ENCODE measurements at regions not wholly inside any gene's neighbourhood (a gene's known extent, or its start where the extent isn't known, plus 50 kb on each side); places are given as distances from the start of the nearest gene placed in this dataset.

GRCh38 chr2:121030523-121030922, 254.5 kb downstream of the TFCP2L1 start:
- no peaks in the 10 kb centered on the region for H3K27me3 ChIP-seq (ENCODE audit: insufficient read depth, low read length, poor library complexity, severe bottlenecking)
- H3K4me2 ChIP-seq (ENCODE audit: low read depth, low read length, poor library complexity, severe bottlenecking), result no peak overlapping the region
- TF ChIP-seq CTCF (conservative IDR thresholded peaks at IDR 0.05; ENCODE audit: low read length), result no peak
- TF ChIP-seq EZH2phosphoT487 (IDR thresholded peaks at IDR 0.05; ENCODE audit: borderline replicate concordance), result no peak

GRCh38 chr2:121031568-121032340, 253.2 kb downstream of the TFCP2L1 start:
- H3K79me2 ChIP-seq (ENCODE audit: insufficient read depth, low read length), result no peaks in the 10 kb centered on the region
- no peak overlapping the region for H2AFZ ChIP-seq (ENCODE audit: low read length)
- TF ChIP-seq EZH2phosphoT487 (IDR thresholded peaks at IDR 0.05; ENCODE audit: borderline replicate concordance), result no peak
- TF ChIP-seq CTCF (conservative IDR thresholded peaks at IDR 0.05; ENCODE audit: low read length), result no peak
- no peaks in the 10 kb centered on the region for H3K9me3 ChIP-seq (ENCODE audit: insufficient read depth, low read depth, low read length)
- no peak overlapping the region for H3K9ac ChIP-seq (ENCODE audit: low read depth, low read length, poor library complexity, severe bottlenecking)
- no peak overlapping the region for H3K4me2 ChIP-seq (ENCODE audit: low read depth, low read length, poor library complexity, severe bottlenecking)
- no peaks in the 10 kb centered on the region for H4K20me1 ChIP-seq (ENCODE audit: insufficient read depth, low read length, poor library complexity, severe bottlenecking)
- H3K9me2 ChIP-seq (replicated peaks; ENCODE audit: low read depth, low read length), result no peaks in the 10 kb centered on the region
- no peak overlapping the region for H3K4me3 ChIP-seq (ENCODE audit: low read length, poor library complexity, severe bottlenecking)
- no peaks in the 10 kb centered on the region for H3K36me3 ChIP-seq (ENCODE audit: insufficient read depth, low read length)
- H3F3A ChIP-seq (ENCODE audit: low read depth), result no peaks in the 10 kb centered on the region
- no peaks in the 10 kb centered on the region for H3K4me1 ChIP-seq (ENCODE audit: insufficient read depth, low read length, poor library complexity, severe bottlenecking)
- no peaks in the 10 kb centered on the region for H3K27me3 ChIP-seq (ENCODE audit: insufficient read depth, low read length, poor library complexity, severe bottlenecking)

More at GRCh38 chr2:121030523-121030922, 254.5 kb downstream of the TFCP2L1 start:
- H3K9me2 ChIP-seq (replicated peaks; ENCODE audit: low read depth, low read length), result no peaks in the 10 kb centered on the region
- H3K79me2 ChIP-seq (ENCODE audit: insufficient read depth, low read length), result no peaks in the 10 kb centered on the region
- H2AFZ ChIP-seq (ENCODE audit: low read length), result no peak overlapping the region
- H3K4me1 ChIP-seq (ENCODE audit: insufficient read depth, low read length, poor library complexity, severe bottlenecking), result no peaks in the 10 kb centered on the region
- H3K9me3 ChIP-seq (ENCODE audit: insufficient read depth, low read depth, low read length), result no peaks in the 10 kb centered on the region
- H4K20me1 ChIP-seq (ENCODE audit: insufficient read depth, low read length, poor library complexity, severe bottlenecking), result no peaks in the 10 kb centered on the region
- no peak overlapping the region for H3K4me3 ChIP-seq (ENCODE audit: low read length, poor library complexity, severe bottlenecking)
- no peaks in the 10 kb centered on the region for H3K36me3 ChIP-seq (ENCODE audit: insufficient read depth, low read length)
- no peak overlapping the region for H3K9ac ChIP-seq (ENCODE audit: low read depth, low read length, poor library complexity, severe bottlenecking)
- H3F3A ChIP-seq (ENCODE audit: low read depth), result no peaks in the 10 kb centered on the region

GRCh38 chr2:121033461-121033996, 251.5 kb downstream of the TFCP2L1 start:
- no peaks in the 10 kb centered on the region for H3F3A ChIP-seq (ENCODE audit: low read depth)
- H3K9me3 ChIP-seq (ENCODE audit: insufficient read depth, low read depth, low read length), result no peaks in the 10 kb centered on the region
- TF ChIP-seq CTCF (conservative IDR thresholded peaks at IDR 0.05; ENCODE audit: low read length) (no peak), EZH2phosphoT487 (IDR thresholded peaks at IDR 0.05; ENCODE audit: borderline replicate concordance) (no peak)
- H3K9ac ChIP-seq (ENCODE audit: low read depth, low read length, poor library complexity, severe bottlenecking), result no peak overlapping the region
- H3K79me2 ChIP-seq (ENCODE audit: insufficient read depth, low read length), result no peaks in the 10 kb centered on the region
- H3K27me3 ChIP-seq (ENCODE audit: insufficient read depth, low read length, poor library complexity, severe bottlenecking), result no peaks in the 10 kb centered on the region
- no peaks in the 10 kb centered on the region for H4K20me1 ChIP-seq (ENCODE audit: insufficient read depth, low read length, poor library complexity, severe bottlenecking)
- H3K9me2 ChIP-seq (replicated peaks; ENCODE audit: low read depth, low read length), result no peaks in the 10 kb centered on the region
- no peaks in the 10 kb centered on the region for H3K4me1 ChIP-seq (ENCODE audit: insufficient read depth, low read length, poor library complexity, severe bottlenecking)
- no peak overlapping the region for H3K4me3 ChIP-seq (ENCODE audit: low read length, poor library complexity, severe bottlenecking)
- H3K36me3 ChIP-seq (ENCODE audit: insufficient read depth, low read length), result no peaks in the 10 kb centered on the region
- H2AFZ ChIP-seq (ENCODE audit: low read length), result no peak overlapping the region
- no peak overlapping the region for H3K4me2 ChIP-seq (ENCODE audit: low read depth, low read length, poor library complexity, severe bottlenecking)
